HG03378 (cell line): ENCODE measurements at regions not wholly inside any gene's neighbourhood (a gene's known extent, or its start where the extent isn't known, plus 50 kb on each side); places are given as distances from the start of the nearest gene placed in this dataset.
A peak's percentile ranks its signal among the peaks of the same experiment; 100 is the strongest.

Experiments used
- ATAC-seq: cut with Tn5 transposase; IDR thresholded peaks from one replicate; pipeline ENCODE4 v1.9.1; 2021; ENCODE audit warnings: mild to moderate bottlenecking, moderate library complexity; ENCODE audit not compliant: unreplicated experiment

- no peak for ATAC-seq
Observed at GRCh38 chr13:30844548-30845296, 61.3 kb upstream of the MEDAG start.

GRCh38 chr13:30845297-30846214 lies 60.5 kb upstream of the MEDAG start:
- no peak for ATAC-seq

- no peak for ATAC-seq
Observed at GRCh38 chr13:30846311-30846710, 59.8 kb upstream of the MEDAG start.

GRCh38 chr13:30846866-30847265 lies 59.2 kb upstream of the MEDAG start:
- ATAC-seq, result no peak

GRCh38 chr13:30847650-30848307 lies 58.3 kb upstream of the MEDAG start:
- peak; percentile 46 for ATAC-seq

- ATAC-seq, result no peak
Observed at GRCh38 chr13:30848332-30849027, 57.6 kb upstream of the MEDAG start.

- no peak for ATAC-seq
Observed at GRCh38 chr13:30849611-30850010, 56.5 kb upstream of the MEDAG start.

- no peak for ATAC-seq
Observed at GRCh38 chr13:30850204-30850866, 55.7 kb upstream of the MEDAG start.

GRCh38 chr13:30850867-30851211 lies 55.2 kb upstream of the MEDAG start:
- no peak for ATAC-seq

GRCh38 chr13:30851697-30852096 lies 54.4 kb upstream of the MEDAG start:
- ATAC-seq, result no peak

GRCh38 chr13:30855569-30855968 lies 50.5 kb upstream of the MEDAG start:
- ATAC-seq, result no peak

GRCh38 chr13:30856005-30856790 lies 49.9 kb upstream of the MEDAG start:
- ATAC-seq, result no peak
